ENCODE measurements at regions not wholly inside any gene's neighbourhood (a gene's known extent, or its start where the extent isn't known, plus 50 kb on each side); places are given as distances from the start of the nearest gene placed in this dataset.

GRCh38 chr13:44769686-44770085 lies 193.6 kb upstream of the TSC22D1 start:
- no peak for TF ChIP-seq CTCF (IDR thresholded peaks at IDR 0.05; ENCODE audit: insufficient read depth, low read length, poor library complexity, severe bottlenecking)
- Histone ChIP-seq H3K36me3 (ENCODE audit: control insufficient read depth, insufficient read depth, low read length) (no peaks in the 10 kb centered on the region), H3K27me3 (replicated peaks; ENCODE audit: control insufficient read depth, insufficient read depth, low read length) (no peaks in the 10 kb centered on the region), H3K4me3 (replicated peaks; ENCODE audit: low read depth, low read length) (no peak overlapping the region)
- DNase-seq (ENCODE audit: extremely low read depth, insufficient read length), result no peak

GRCh38 chr13:44768775-44769581 lies 192.8 kb upstream of the TSC22D1 start:
- H3K4me3 ChIP-seq (replicated peaks; ENCODE audit: low read depth, low read length), result no peak overlapping the region
- TF ChIP-seq CTCF (IDR thresholded peaks at IDR 0.05; ENCODE audit: insufficient read depth, low read length, poor library complexity, severe bottlenecking), result no peak
- peak; percentile 15 for DNase-seq (ENCODE audit: extremely low read depth, insufficient read length)
- H3K27me3 ChIP-seq (replicated peaks; ENCODE audit: control insufficient read depth, insufficient read depth, low read length), result no peaks in the 10 kb centered on the region
- no peaks in the 10 kb centered on the region for H3K36me3 ChIP-seq (ENCODE audit: control insufficient read depth, insufficient read depth, low read length)

- DNase-seq (ENCODE audit: extremely low read depth, insufficient read length), result peak; percentile 59
- H3K27me3 ChIP-seq (replicated peaks; ENCODE audit: control insufficient read depth, insufficient read depth, low read length), result no peaks in the 10 kb centered on the region
- no peak for TF ChIP-seq CTCF (IDR thresholded peaks at IDR 0.05; ENCODE audit: insufficient read depth, low read length, poor library complexity, severe bottlenecking)
- H3K4me3 ChIP-seq (replicated peaks; ENCODE audit: low read depth, low read length), result no peak overlapping the region
- H3K36me3 ChIP-seq (ENCODE audit: control insufficient read depth, insufficient read depth, low read length), result no peaks in the 10 kb centered on the region
These were observed 192.1 kb upstream of the TSC22D1 start for GRCh38 chr13:44768239-44768638.

- TF ChIP-seq CTCF (IDR thresholded peaks at IDR 0.05; ENCODE audit: insufficient read depth, low read length, poor library complexity, severe bottlenecking), result no peak
- no peak overlapping the region for H3K4me3 ChIP-seq (replicated peaks; ENCODE audit: low read depth, low read length)
- H3K27me3 ChIP-seq (replicated peaks; ENCODE audit: control insufficient read depth, insufficient read depth, low read length), result no peaks in the 10 kb centered on the region
- no peak for DNase-seq (ENCODE audit: extremely low read depth, insufficient read length)
- H3K36me3 ChIP-seq (ENCODE audit: control insufficient read depth, insufficient read depth, low read length), result no peaks in the 10 kb centered on the region
These were observed 188.9 kb upstream of the TSC22D1 start for GRCh38 chr13:44765001-44765471.

GRCh38 chr13:44764302-44764692 lies 188.2 kb upstream of the TSC22D1 start:
- no peak for TF ChIP-seq CTCF (IDR thresholded peaks at IDR 0.05; ENCODE audit: insufficient read depth, low read length, poor library complexity, severe bottlenecking)
- Histone ChIP-seq H3K4me3 (replicated peaks; ENCODE audit: low read depth, low read length) (no peak overlapping the region), H3K27me3 (replicated peaks; ENCODE audit: control insufficient read depth, insufficient read depth, low read length) (no peaks in the 10 kb centered on the region), H3K36me3 (ENCODE audit: control insufficient read depth, insufficient read depth, low read length) (no peaks in the 10 kb centered on the region)
- DNase-seq (ENCODE audit: extremely low read depth, insufficient read length), result peak; percentile 8

Data from GM06990 (cell line).